Islet of Langerhans (tissue), 1 donor: ENCODE measurements at regions not wholly inside any gene's neighbourhood (a gene's known extent, or its start where the extent isn't known, plus 50 kb on each side); places are given as distances from the start of the nearest gene placed in this dataset.

Source experiments
- FAIRE-seq: peaks from one replicate; lab custom pipeline; 2011; peaks lifted over from hg19 to GRCh38; lab: Jason Lieb, UNC

- no peak for FAIRE-seq
Measured at GRCh38 chr19:28934631-28935030, 278.3 kb downstream of the UQCRFS1 start.

- FAIRE-seq: no peak
Measured at GRCh38 chr19:28933039-28933438, 279.9 kb downstream of the UQCRFS1 start.

- no peak for FAIRE-seq
Measured at GRCh38 chr19:28932446-28932845, 280.5 kb downstream of the UQCRFS1 start.

- FAIRE-seq: no peak
Measured at GRCh38 chr19:28929006-28929405, 283.9 kb downstream of the UQCRFS1 start.

- no peak for FAIRE-seq
Measured at GRCh38 chr19:28927456-28927855, 285.5 kb downstream of the UQCRFS1 start.

- FAIRE-seq: no peak
Measured at GRCh38 chr19:28920269-28921066, 292.5 kb downstream of the UQCRFS1 start.

- FAIRE-seq: no peak
Measured at GRCh38 chr19:28917621-28918020, 295.3 kb downstream of the UQCRFS1 start.

GRCh38 chr19:28915737-28916460 lies 297.1 kb downstream of the UQCRFS1 start:
- no peak for FAIRE-seq

- FAIRE-seq: no peak
Measured at GRCh38 chr19:28915202-28915601, 297.7 kb downstream of the UQCRFS1 start.

GRCh38 chr19:28914173-28914572 lies 298.8 kb downstream of the UQCRFS1 start:
- no peak for FAIRE-seq

GRCh38 chr19:28913626-28914025 lies 299.3 kb downstream of the UQCRFS1 start:
- no peak for FAIRE-seq

GRCh38 chr19:28908941-28909340 lies 304.0 kb downstream of the UQCRFS1 start:
- FAIRE-seq: no peak

GRCh38 chr19:28907534-28907933 lies 305.4 kb downstream of the UQCRFS1 start:
- no peak for FAIRE-seq

- no peak for FAIRE-seq
Measured at GRCh38 chr19:28905996-28906395, 307.0 kb downstream of the UQCRFS1 start.

- FAIRE-seq: no peak
Measured at GRCh38 chr19:28899703-28900102, 313.2 kb downstream of the UQCRFS1 start.

- FAIRE-seq: no peak
Measured at GRCh38 chr19:28898249-28898648, 314.7 kb downstream of the UQCRFS1 start.

GRCh38 chr19:28889941-28890670 lies 322.8 kb downstream of the UQCRFS1 start:
- no peak for FAIRE-seq

- no peak for FAIRE-seq
Measured at GRCh38 chr19:28887920-28888618, 324.9 kb downstream of the UQCRFS1 start.

GRCh38 chr19:28886708-28887107 lies 326.2 kb downstream of the UQCRFS1 start:
- no peak for FAIRE-seq

GRCh38 chr19:28885965-28886364 lies 327.0 kb downstream of the UQCRFS1 start:
- no peak for FAIRE-seq

GRCh38 chr19:28884786-28885476 lies 328.0 kb downstream of the UQCRFS1 start:
- FAIRE-seq: no peak

GRCh38 chr19:28883241-28883693 lies 329.7 kb downstream of the UQCRFS1 start:
- no peak for FAIRE-seq
